Calu3 (cell line): ENCODE measurements at regions not wholly inside any gene's neighbourhood (a gene's known extent, or its start where the extent isn't known, plus 50 kb on each side); places are given as distances from the start of the nearest gene placed in this dataset.

ENCODE experiments used
- BruUV-seq: library from RNA; stranded (reverse); fragments of 400-500 nt; replicated peaks from 2 replicates; lab custom pipeline; 2021; lab: Mats Ljungman, UMichigan
- CTCF ChIA-PET: fragments of 300-600 bp; sonication (Branson Sonifier 250); formaldehyde crosslinking; loops from one replicate; lab custom pipeline; 2022; ENCODE audit warnings: antibody characterized with exemption; lab: Charles Lee
- DNase-seq: peaks from one replicate; pipeline ENCODE4 v3.0.0; 2022
- H3K27ac Mint-ChIP-seq: one replicate; pipeline ENCODE4 v1.8.0; 2022; ENCODE audit warnings: mixed read lengths; ENCODE audit not compliant: unreplicated experiment
- H3K27me3 Mint-ChIP-seq: one replicate; pipeline ENCODE4 v1.8.0; 2022; ENCODE audit warnings: mixed read lengths; ENCODE audit not compliant: unreplicated experiment
- H3K36me3 Mint-ChIP-seq: one replicate; pipeline ENCODE4 v1.8.0; 2022; ENCODE audit warnings: mild to moderate bottlenecking, moderate library complexity, mixed read lengths; ENCODE audit not compliant: insufficient read depth, unreplicated experiment
- H3K4me1 Mint-ChIP-seq: one replicate; pipeline ENCODE4 v1.8.0; 2022; ENCODE audit warnings: mild to moderate bottlenecking, low read depth, mixed read lengths; ENCODE audit not compliant: unreplicated experiment
- H3K4me3 Mint-ChIP-seq: one replicate; pipeline ENCODE4 v1.8.0; 2022; ENCODE audit warnings: mild to moderate bottlenecking, low read depth, moderate library complexity, mixed read lengths; ENCODE audit not compliant: unreplicated experiment
- H3K9me3 Mint-ChIP-seq: one replicate; pipeline ENCODE4 v1.8.0; 2022; ENCODE audit warnings: low read depth, mixed read lengths; ENCODE audit not compliant: unreplicated experiment
- intact Hi-C: fragments of 100-400 bp; cut with micrococcal nuclease; formaldehyde crosslinking; loops from one replicate; pipeline ENCODE4 v1.10.0; 2022; ENCODE audit not compliant: unreplicated experiment
- TF ChIP-seq, protein P1 (sequence below): fragments of 200-600 bp; IDR thresholded peaks from one replicate; pipeline ENCODE4 v1.8.0; 2022; ENCODE audit warnings: antibody characterized with exemption; ENCODE audit not compliant: unreplicated experiment

DNA sequence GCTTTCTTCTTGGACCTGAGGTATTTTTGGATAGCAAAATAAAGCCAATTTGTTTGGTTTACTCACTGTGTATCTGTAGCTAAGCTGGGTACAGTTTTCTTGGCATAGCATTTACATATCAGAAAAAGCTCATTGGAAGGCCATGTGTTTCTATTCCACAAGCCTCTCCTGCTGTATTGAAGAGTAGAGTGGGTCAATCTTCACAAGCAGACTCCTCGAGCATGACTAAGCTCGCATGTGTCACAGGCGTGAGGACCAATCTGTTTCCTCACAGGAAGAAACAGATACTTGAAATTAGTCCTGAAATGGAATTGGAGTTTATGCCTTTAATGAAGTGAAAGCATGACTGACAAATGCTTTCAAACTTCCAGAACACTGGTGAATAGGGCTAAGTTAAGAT, 1279.0 kb upstream of the MAP3K7 start:
- Mint-ChIP-seq H3K4me1 (peaks cover 10% of the 10 kb centered on the region), H3K4me3 (no peak overlapping the region), H3K36me3 (no peaks in the 10 kb centered on the region), H3K9me3 (peaks cover 2% of the 10 kb centered on the region), H3K27me3 (no peaks in the 10 kb centered on the region), H3K27ac (no peak overlapping the region)
- CTCF ChIA-PET, result no interaction called here
- no TSS peak for BruUV-seq
- intact Hi-C loops, result no loop called here
- TF ChIP-seq, protein P1, sequence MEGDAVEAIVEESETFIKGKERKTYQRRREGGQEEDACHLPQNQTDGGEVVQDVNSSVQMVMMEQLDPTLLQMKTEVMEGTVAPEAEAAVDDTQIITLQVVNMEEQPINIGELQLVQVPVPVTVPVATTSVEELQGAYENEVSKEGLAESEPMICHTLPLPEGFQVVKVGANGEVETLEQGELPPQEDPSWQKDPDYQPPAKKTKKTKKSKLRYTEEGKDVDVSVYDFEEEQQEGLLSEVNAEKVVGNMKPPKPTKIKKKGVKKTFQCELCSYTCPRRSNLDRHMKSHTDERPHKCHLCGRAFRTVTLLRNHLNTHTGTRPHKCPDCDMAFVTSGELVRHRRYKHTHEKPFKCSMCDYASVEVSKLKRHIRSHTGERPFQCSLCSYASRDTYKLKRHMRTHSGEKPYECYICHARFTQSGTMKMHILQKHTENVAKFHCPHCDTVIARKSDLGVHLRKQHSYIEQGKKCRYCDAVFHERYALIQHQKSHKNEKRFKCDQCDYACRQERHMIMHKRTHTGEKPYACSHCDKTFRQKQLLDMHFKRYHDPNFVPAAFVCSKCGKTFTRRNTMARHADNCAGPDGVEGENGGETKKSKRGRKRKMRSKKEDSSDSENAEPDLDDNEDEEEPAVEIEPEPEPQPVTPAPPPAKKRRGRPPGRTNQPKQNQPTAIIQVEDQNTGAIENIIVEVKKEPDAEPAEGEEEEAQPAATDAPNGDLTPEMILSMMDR, result no peak
- DNase-seq, result no peak

DNA sequence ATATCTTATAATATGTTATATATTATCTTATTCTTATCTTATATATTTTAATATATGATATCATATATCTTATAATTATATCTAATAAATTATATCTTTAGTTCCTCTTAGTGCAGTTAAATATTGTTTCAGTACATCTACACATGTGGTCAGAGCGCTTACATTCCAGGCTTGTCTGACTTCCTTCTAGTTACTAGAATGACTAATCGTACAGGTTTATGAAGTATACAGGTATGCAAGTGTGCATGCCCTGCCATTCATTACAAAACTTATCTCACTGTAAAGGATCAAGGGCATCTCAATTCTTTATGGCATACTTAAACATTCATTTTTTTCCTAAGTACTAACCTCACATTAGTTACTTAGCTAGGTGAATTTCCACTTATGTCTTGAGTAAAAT, 1278.0 kb upstream of the MAP3K7 start:
- CTCF ChIA-PET, result no interaction called here
- TF ChIP-seq, protein P1, result no peak
- no peaks in the 10 kb centered on the region for H3K36me3 Mint-ChIP-seq
- no peak overlapping the region for H3K27ac Mint-ChIP-seq
- no peak overlapping the region for H3K4me3 Mint-ChIP-seq
- BruUV-seq, result no TSS peak
- intact Hi-C loops, result no loop called here
- no peaks in the 10 kb centered on the region for H3K27me3 Mint-ChIP-seq
- peaks cover 10% of the 10 kb centered on the region for H3K4me1 Mint-ChIP-seq
- peaks cover 2% of the 10 kb centered on the region for H3K9me3 Mint-ChIP-seq
- DNase-seq, result no peak

DNA sequence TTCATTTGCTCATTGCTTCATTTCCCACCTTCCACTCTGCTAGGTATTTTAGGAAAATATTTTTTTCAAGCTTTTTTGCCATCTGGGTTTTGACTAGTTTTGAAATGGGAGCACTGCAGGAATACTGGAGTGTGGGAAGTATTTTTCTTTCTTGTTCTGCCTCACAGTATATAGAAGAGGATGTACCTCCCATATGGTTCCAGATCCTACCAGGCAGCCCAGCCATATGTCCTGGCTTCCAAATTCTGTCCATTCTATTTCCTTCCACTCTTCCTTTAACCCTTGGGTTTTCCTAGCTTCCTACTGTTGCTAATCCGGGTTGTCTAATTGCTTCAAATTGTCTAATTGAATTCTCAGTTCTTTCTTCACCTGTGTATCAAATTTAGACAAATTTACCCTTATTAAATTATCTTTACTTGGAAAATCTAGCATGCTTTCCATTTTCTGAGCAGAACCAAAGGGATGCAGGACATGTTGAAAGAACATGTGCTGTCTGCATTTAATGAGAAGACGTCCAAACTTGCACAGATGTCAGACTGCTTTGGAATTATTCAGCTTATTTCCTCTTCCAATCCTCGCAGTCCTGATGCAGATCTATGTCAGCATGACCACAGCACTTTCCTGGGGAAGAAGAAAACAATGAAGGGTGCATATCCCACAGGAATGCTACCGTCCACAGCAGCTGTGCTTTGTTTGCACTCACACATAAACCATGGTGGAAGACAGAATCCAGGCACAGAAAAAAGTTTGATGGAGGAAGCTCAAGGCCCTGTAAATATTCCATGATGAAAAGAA, 1273.9 kb upstream of the MAP3K7 start:
- intact Hi-C loops, result no loop called here
- Mint-ChIP-seq H3K9me3 (no peaks in the 10 kb centered on the region), H3K4me1 (peaks cover 7% of the 10 kb centered on the region), H3K27me3 (no peaks in the 10 kb centered on the region), H3K27ac (no peak overlapping the region), H3K4me3 (no peak overlapping the region), H3K36me3 (no peaks in the 10 kb centered on the region)
- no TSS peak for BruUV-seq
- no peak for DNase-seq
- CTCF ChIA-PET, result no interaction called here
- TF ChIP-seq, protein P1, result no peak

DNA sequence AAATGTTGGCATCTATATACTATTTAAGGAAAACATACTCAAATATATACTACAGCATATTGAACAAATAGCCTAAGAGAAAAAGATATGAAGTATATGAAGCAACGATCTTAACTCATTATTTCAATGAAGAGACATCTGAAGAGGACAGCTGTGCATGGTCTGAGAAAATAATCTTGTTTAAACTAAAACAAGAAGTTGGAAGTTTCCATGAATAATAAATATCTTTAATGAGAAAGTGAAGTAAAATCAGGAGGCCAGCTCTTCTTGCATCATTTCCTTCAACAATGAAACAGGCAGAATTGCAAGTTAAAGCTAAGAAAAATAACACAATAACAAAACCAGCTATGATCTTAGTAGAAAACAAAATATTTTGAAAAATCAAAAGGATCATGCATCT, 1265.4 kb upstream of the MAP3K7 start:
- intact Hi-C loops, result no loop called here
- CTCF ChIA-PET, result no interaction called here
- no peak overlapping the region for H3K4me3 Mint-ChIP-seq

More for the DNA sequence above, 1265.4 kb upstream of the MAP3K7 start:
- H3K27me3 Mint-ChIP-seq, result no peaks in the 10 kb centered on the region
- no peak for DNase-seq
- H3K27ac Mint-ChIP-seq, result no peak overlapping the region
- H3K36me3 Mint-ChIP-seq, result no peaks in the 10 kb centered on the region
- H3K4me1 Mint-ChIP-seq, result no peaks in the 10 kb centered on the region
- BruUV-seq, result no TSS peak
- TF ChIP-seq, protein P1, result no peak
- H3K9me3 Mint-ChIP-seq, result no peaks in the 10 kb centered on the region
